H1 (cell line): ENCODE measurements at regions not wholly inside any gene's neighbourhood (a gene's known extent, or its start where the extent isn't known, plus 50 kb on each side); places are given as distances from the start of the nearest gene placed in this dataset.

Source experiments
- BCL11A ChIP-seq, 2 experiments: IDR thresholded peaks; one replicate each; pipeline ENCODE4 v1.6.1; 2011; ENCODE audit warnings: low read depth in 2 of 2, low read length in 2 of 2, mild to moderate bottlenecking in 2 of 2
- EP300 ChIP-seq, 2 experiments: IDR thresholded peaks; 1 replicate in 1 of 2; 2 replicates in 1 of 2; pipeline ENCODE4 v1.6.1; 2011 to 2012; ENCODE audit warnings: low read depth in 2 of 2, low read length in 2 of 2, mild to moderate bottlenecking in 2 of 2, borderline replicate concordance in 1 of 2, inconsistent platforms in 1 of 2, moderate library complexity in 1 of 2
- EZH2 ChIP-seq: fragments of 200-600 bp; sonication (generic); IDR thresholded peaks from 2 replicates; pipeline ENCODE4 v1.7.1; 2012; ENCODE audit warnings: low read depth, mild to moderate bottlenecking, moderate library complexity, low read length, inconsistent platforms; ENCODE audit not compliant: severe bottlenecking
- GTF2F1 ChIP-seq: IDR thresholded peaks from 2 replicates; pipeline ENCODE4 v1.6.1; 2012; ENCODE audit warnings: low read depth, low read length, improper control_type of control experiment, borderline replicate concordance
- HDAC2 ChIP-seq, 2 experiments: fragments of 300-600 bp in 1 of 2; sonication (generic) in 1 of 2; IDR thresholded peaks; 2 replicates each; pipeline ENCODE4 v1.6.1; 2011 to 2012; ENCODE audit warnings: low read depth in 2 of 2, low read length in 2 of 2, mild to moderate bottlenecking in 2 of 2, moderate library complexity in 2 of 2, borderline replicate concordance in 1 of 2, inconsistent platforms in 1 of 2
- POLR2A ChIP-seq, 2 experiments: IDR thresholded peaks; 1 replicate in 1 of 2; 2 replicates in 1 of 2; pipeline ENCODE4 v1.6.1; 2011; ENCODE audit warnings: low read depth in 2 of 2, low read length in 2 of 2, mild to moderate bottlenecking in 2 of 2; ENCODE audit errors: control extremely low read depth in 1 of 2
- RFX5 ChIP-seq: IDR thresholded peaks from 2 replicates; pipeline ENCODE4 v1.6.1; 2011; ENCODE audit warnings: low read depth, low read length, improper control_type of control experiment, borderline replicate concordance
- SIN3A ChIP-seq, 2 experiments: IDR thresholded peaks in 1 of 2; conservative IDR thresholded peaks in 1 of 2; 2 replicates each; pipeline ENCODE4 v1.6.1; 2011 to 2012; ENCODE audit warnings: low read length in 2 of 2, improper control_type of control experiment in 1 of 2, low read depth in 1 of 2, mild to moderate bottlenecking in 1 of 2
- SP1 ChIP-seq: IDR thresholded peaks from 2 replicates; pipeline ENCODE4 v1.6.1; 2011; ENCODE audit warnings: low read depth, low read length
- TEAD4 ChIP-seq: IDR thresholded peaks from 2 replicates; pipeline ENCODE4 v1.6.1; 2012; ENCODE audit warnings: low read depth, low read length, inconsistent platforms, mixed read lengths
- YY1 ChIP-seq: IDR thresholded peaks from 2 replicates; pipeline ENCODE4 v1.6.1; 2011; ENCODE audit warnings: low read depth, mild to moderate bottlenecking, low read length
- ZNF274 ChIP-seq: IDR thresholded peaks from 2 replicates; pipeline ENCODE4 v1.7.0; 2012; ENCODE audit warnings: low read length, borderline replicate concordance; ENCODE audit errors: extremely low read depth
- TF ChIP-seq, protein P1 (sequence below), 3 experiments: IDR thresholded peaks; 1 replicate in 2 of 3; 2 replicates in 1 of 3; pipeline versions ENCODE4 v1.5.1 to v1.6.1; 2011; ENCODE audit warnings: low read length in 3 of 3, mild to moderate bottlenecking in 3 of 3, inconsistent platforms in 2 of 3, low read depth in 1 of 3, moderate library complexity in 1 of 3; ENCODE audit not compliant: insufficient read depth in 1 of 3; ENCODE audit errors: control extremely low read depth in 1 of 3

DNA sequence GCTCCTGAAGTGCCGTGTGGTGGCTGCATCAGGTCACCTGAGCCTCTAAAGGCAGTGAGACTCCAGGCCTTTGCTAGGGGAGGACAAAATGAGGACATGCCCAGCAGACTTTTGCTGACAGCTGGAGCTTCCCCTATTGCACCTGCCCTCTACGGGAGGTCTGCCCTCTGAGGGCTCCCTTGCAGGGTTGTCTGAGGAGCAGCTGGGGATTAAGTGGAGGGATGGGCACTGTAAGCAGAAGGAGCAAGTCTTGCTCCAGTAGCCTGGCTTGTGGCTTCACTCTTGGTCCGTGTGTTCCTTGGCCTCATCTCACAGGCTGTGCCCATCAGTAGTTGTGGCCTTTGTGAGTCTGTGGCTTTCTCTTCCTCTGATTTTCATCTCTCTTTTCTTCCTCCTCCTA lies 66.9 kb upstream of the NRXN3 start:
- TF ChIP-seq EZH2, result no peak
- TF ChIP-seq, protein P1, sequence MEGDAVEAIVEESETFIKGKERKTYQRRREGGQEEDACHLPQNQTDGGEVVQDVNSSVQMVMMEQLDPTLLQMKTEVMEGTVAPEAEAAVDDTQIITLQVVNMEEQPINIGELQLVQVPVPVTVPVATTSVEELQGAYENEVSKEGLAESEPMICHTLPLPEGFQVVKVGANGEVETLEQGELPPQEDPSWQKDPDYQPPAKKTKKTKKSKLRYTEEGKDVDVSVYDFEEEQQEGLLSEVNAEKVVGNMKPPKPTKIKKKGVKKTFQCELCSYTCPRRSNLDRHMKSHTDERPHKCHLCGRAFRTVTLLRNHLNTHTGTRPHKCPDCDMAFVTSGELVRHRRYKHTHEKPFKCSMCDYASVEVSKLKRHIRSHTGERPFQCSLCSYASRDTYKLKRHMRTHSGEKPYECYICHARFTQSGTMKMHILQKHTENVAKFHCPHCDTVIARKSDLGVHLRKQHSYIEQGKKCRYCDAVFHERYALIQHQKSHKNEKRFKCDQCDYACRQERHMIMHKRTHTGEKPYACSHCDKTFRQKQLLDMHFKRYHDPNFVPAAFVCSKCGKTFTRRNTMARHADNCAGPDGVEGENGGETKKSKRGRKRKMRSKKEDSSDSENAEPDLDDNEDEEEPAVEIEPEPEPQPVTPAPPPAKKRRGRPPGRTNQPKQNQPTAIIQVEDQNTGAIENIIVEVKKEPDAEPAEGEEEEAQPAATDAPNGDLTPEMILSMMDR (IDR thresholded peaks at IDR 0.05; ENCODE audit: control extremely low read depth in 1 of 3, insufficient read depth in 1 of 3, low read depth in 1 of 3, low read length in 3 of 3), result no peak
- no peak for TF ChIP-seq SP1
- TF ChIP-seq RFX5, result no peak
- TF ChIP-seq EP300 (IDR thresholded peaks at IDR 0.05; ENCODE audit: borderline replicate concordance in 1 of 2, low read depth in 2 of 2, low read length in 2 of 2), result no peak
- no peak for TF ChIP-seq BCL11A (IDR thresholded peaks at IDR 0.05; ENCODE audit: low read depth in 2 of 2, low read length in 2 of 2)
- no peak for TF ChIP-seq GTF2F1
- TF ChIP-seq SIN3A (conservative IDR thresholded peaks at IDR 0.05 in 1 of 2, IDR thresholded peaks at IDR 0.05 in 1 of 2; ENCODE audit: low read depth in 1 of 2, low read length in 2 of 2), result no peak
- TF ChIP-seq HDAC2 (IDR thresholded peaks at IDR 0.05; ENCODE audit: borderline replicate concordance in 1 of 2, low read depth in 2 of 2, low read length in 2 of 2), result no peak
- no peak for TF ChIP-seq YY1
- TF ChIP-seq POLR2A (IDR thresholded peaks at IDR 0.05; ENCODE audit: control extremely low read depth in 1 of 2, low read depth in 2 of 2, low read length in 2 of 2), result no peak
- no peak for TF ChIP-seq ZNF274
- no peak for TF ChIP-seq TEAD4
